ENCODE measurements at regions not wholly inside any gene's neighbourhood (a gene's known extent, or its start where the extent isn't known, plus 50 kb on each side); places are given as distances from the start of the nearest gene placed in this dataset.

DNA sequence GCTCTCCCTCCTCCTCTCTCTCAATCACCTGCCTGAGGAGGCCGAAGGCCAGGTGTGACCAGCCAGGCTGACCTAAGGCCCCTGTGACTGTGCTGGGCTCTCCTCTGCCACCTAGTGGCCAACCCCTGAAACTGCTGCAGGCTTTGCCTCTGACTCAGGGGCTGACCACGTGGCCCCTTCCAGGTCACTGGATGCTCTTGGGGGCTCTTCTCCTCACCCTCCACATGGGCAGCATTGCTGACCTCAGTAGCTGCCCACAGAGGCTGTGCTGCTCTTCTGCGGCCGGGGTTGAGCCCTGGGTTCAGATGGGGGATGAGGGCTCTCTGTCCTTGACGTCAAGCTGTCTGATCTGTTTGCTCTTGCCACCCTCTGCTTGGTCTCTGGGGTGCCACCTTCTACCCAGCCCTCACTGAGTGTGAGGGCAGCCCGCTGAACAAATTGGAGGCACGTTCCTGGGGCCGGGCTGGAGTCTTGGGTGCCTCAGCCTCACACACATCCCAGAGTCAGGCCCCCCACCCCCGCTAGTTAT lies 122.7 kb downstream of the TWIST2 start (continued):
- TF ChIP-seq, protein P1, sequence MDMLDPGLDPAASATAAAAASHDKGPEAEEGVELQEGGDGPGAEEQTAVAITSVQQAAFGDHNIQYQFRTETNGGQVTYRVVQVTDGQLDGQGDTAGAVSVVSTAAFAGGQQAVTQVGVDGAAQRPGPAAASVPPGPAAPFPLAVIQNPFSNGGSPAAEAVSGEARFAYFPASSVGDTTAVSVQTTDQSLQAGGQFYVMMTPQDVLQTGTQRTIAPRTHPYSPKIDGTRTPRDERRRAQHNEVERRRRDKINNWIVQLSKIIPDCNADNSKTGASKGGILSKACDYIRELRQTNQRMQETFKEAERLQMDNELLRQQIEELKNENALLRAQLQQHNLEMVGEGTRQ (IDR thresholded peaks at IDR 0.05; ENCODE audit: low read depth, low read length), result peak; percentile 85
- TF ChIP-seq, protein P1 (CRISPR knock-in tag; IDR thresholded peaks at IDR 0.05; ENCODE audit: borderline replicate concordance), result peak; percentile 86; the same call in 1 of the 2 replicates
- TF ChIP-seq ZNF160 (CRISPR knock-in tag; IDR thresholded peaks at IDR 0.05), result no peak
- TF ChIP-seq, protein P2, sequence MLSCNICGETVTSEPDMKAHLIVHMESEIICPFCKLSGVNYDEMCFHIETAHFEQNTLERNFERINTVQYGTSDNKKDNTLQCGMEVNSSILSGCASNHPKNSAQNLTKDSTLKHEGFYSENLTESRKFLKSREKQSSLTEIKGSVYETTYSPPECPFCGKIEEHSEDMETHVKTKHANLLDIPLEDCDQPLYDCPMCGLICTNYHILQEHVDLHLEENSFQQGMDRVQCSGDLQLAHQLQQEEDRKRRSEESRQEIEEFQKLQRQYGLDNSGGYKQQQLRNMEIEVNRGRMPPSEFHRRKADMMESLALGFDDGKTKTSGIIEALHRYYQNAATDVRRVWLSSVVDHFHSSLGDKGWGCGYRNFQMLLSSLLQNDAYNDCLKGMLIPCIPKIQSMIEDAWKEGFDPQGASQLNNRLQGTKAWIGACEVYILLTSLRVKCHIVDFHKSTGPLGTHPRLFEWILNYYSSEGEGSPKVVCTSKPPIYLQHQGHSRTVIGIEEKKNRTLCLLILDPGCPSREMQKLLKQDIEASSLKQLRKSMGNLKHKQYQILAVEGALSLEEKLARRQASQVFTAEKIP (CRISPR knock-in tag; IDR thresholded peaks at IDR 0.05; ENCODE audit: borderline replicate concordance), result no peak
- TF ChIP-seq, protein P3, sequence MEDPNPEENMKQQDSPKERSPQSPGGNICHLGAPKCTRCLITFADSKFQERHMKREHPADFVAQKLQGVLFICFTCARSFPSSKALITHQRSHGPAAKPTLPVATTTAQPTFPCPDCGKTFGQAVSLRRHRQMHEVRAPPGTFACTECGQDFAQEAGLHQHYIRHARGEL (CRISPR knock-in tag; IDR thresholded peaks at IDR 0.05), result no peak
- peak; percentile 28; the same call in 1 of the 2 replicates for TF ChIP-seq IRF2 (CRISPR knock-in tag; IDR thresholded peaks at IDR 0.05)
- TF ChIP-seq, protein P4, sequence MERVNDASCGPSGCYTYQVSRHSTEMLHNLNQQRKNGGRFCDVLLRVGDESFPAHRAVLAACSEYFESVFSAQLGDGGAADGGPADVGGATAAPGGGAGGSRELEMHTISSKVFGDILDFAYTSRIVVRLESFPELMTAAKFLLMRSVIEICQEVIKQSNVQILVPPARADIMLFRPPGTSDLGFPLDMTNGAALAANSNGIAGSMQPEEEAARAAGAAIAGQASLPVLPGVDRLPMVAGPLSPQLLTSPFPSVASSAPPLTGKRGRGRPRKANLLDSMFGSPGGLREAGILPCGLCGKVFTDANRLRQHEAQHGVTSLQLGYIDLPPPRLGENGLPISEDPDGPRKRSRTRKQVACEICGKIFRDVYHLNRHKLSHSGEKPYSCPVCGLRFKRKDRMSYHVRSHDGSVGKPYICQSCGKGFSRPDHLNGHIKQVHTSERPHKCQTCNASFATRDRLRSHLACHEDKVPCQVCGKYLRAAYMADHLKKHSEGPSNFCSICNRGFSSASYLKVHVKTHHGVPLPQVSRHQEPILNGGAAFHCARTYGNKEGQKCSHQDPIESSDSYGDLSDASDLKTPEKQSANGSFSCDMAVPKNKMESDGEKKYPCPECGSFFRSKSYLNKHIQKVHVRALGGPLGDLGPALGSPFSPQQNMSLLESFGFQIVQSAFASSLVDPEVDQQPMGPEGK (CRISPR knock-in tag; IDR thresholded peaks at IDR 0.05), result peak; percentile 44; the same call in 1 of the 2 replicates
- TF ChIP-seq NPAS2 (CRISPR knock-in tag; IDR thresholded peaks at IDR 0.05; ENCODE audit: borderline replicate concordance), result no peak
- peak; percentile 53 for TF ChIP-seq RBM39 (IDR thresholded peaks at IDR 0.05; ENCODE audit: low read depth, low read length, poor library complexity, severe bottlenecking)
- no peak for TF ChIP-seq ZNF775 (CRISPR knock-in tag; IDR thresholded peaks at IDR 0.05; ENCODE audit: borderline replicate concordance)
- TF ChIP-seq, protein P5, sequence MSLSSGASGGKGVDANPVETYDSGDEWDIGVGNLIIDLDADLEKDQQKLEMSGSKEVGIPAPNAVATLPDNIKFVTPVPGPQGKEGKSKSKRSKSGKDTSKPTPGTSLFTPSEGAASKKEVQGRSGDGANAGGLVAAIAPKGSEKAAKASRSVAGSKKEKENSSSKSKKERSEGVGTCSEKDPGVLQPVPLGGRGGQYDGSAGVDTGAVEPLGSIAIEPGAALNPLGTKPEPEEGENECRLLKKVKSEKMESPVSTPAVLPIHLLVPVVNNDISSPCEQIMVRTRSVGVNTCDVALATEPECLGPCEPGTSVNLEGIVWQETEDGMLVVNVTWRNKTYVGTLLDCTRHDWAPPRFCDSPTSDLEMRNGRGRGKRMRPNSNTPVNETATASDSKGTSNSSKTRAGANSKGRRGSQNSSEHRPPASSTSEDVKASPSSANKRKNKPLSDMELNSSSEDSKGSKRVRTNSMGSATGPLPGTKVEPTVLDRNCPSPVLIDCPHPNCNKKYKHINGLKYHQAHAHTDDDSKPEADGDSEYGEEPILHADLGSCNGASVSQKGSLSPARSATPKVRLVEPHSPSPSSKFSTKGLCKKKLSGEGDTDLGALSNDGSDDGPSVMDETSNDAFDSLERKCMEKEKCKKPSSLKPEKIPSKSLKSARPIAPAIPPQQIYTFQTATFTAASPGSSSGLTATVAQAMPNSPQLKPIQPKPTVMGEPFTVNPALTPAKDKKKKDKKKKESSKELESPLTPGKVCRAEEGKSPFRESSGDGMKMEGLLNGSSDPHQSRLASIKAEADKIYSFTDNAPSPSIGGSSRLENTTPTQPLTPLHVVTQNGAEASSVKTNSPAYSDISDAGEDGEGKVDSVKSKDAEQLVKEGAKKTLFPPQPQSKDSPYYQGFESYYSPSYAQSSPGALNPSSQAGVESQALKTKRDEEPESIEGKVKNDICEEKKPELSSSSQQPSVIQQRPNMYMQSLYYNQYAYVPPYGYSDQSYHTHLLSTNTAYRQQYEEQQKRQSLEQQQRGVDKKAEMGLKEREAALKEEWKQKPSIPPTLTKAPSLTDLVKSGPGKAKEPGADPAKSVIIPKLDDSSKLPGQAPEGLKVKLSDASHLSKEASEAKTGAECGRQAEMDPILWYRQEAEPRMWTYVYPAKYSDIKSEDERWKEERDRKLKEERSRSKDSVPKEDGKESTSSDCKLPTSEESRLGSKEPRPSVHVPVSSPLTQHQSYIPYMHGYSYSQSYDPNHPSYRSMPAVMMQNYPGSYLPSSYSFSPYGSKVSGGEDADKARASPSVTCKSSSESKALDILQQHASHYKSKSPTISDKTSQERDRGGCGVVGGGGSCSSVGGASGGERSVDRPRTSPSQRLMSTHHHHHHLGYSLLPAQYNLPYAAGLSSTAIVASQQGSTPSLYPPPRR (CRISPR knock-in tag; IDR thresholded peaks at IDR 0.05; ENCODE audit: borderline replicate concordance), result no peak
- no peak for TF ChIP-seq NR2F6 (IDR thresholded peaks at IDR 0.05)
- peak; percentile 56 for TF ChIP-seq NR2F6 (CRISPR knock-in tag; IDR thresholded peaks at IDR 0.05)
- TF ChIP-seq, protein P6, sequence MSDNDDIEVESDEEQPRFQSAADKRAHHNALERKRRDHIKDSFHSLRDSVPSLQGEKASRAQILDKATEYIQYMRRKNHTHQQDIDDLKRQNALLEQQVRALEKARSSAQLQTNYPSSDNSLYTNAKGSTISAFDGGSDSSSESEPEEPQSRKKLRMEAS (IDR thresholded peaks at IDR 0.05), result peak; percentile 80
- peak; percentile 83 for TF ChIP-seq STAG1 (CRISPR knock-in tag; IDR thresholded peaks at IDR 0.05)
- no peak for TF ChIP-seq SIX4 (CRISPR knock-in tag; IDR thresholded peaks at IDR 0.05)
- no peak for TF ChIP-seq ZNF496 (CRISPR knock-in tag; IDR thresholded peaks at IDR 0.05; ENCODE audit: insufficient replicate concordance)
- TF ChIP-seq ZNF619 (CRISPR knock-in tag; IDR thresholded peaks at IDR 0.05), result no peak; the same call in 1 of the 2 replicates
- TF ChIP-seq KDM2A (CRISPR knock-in tag; IDR thresholded peaks at IDR 0.05; ENCODE audit: borderline replicate concordance, low read depth), result peak; percentile 65; the same call in 1 of the 2 replicates
